H9 (cell line): ENCODE measurements at regions not wholly inside any gene's neighbourhood (a gene's known extent, or its start where the extent isn't known, plus 50 kb on each side); places are given as distances from the start of the nearest gene placed in this dataset.

ENCODE experiments used
- DNase-seq: peaks from one replicate; pipeline ENCODE4 v3.0.0-alpha.2; 2017
- H2AFZ ChIP-seq: one replicate; pipeline ENCODE4 v1.6.1; 2013; ENCODE audit warnings: mild to moderate bottlenecking, low read length, control low read depth, moderate library complexity
- H2AK5ac ChIP-seq: 2 replicates; pipeline ENCODE4 v1.6.1; 2013; ENCODE audit warnings: low read length, control low read depth, mixed read lengths; ENCODE audit not compliant: insufficient read length
- H2BK120ac ChIP-seq: one replicate; pipeline ENCODE4 v1.6.1; 2013; ENCODE audit warnings: low read depth, mild to moderate bottlenecking, low read length, control low read depth, inconsistent platforms; ENCODE audit not compliant: poor library complexity, severe bottlenecking
- H2BK12ac ChIP-seq: 2 replicates; pipeline ENCODE4 v1.6.1; 2013; ENCODE audit warnings: low read length, control low read depth, mixed read lengths, low read depth; ENCODE audit not compliant: insufficient read length
- H2BK15ac ChIP-seq: 2 replicates; pipeline ENCODE4 v1.6.1; 2013; ENCODE audit warnings: low read depth, low read length, control low read depth
- H2BK20ac ChIP-seq: one replicate; pipeline ENCODE4 v1.6.1; 2013; ENCODE audit warnings: low read depth, mild to moderate bottlenecking, low read length, control low read depth, inconsistent platforms; ENCODE audit not compliant: poor library complexity, severe bottlenecking
- H2BK5ac ChIP-seq: 2 replicates; pipeline ENCODE4 v1.6.1; 2013; ENCODE audit warnings: low read length, control low read depth, mixed read lengths; ENCODE audit not compliant: insufficient read length
- H3K14ac ChIP-seq: 2 replicates; pipeline ENCODE4 v1.6.1; 2013; ENCODE audit warnings: low read length, control low read depth; ENCODE audit not compliant: insufficient read depth
- H3K18ac ChIP-seq: 2 replicates; pipeline ENCODE4 v1.6.1; 2013; ENCODE audit warnings: low read depth, mild to moderate bottlenecking, mixed read lengths, low read length, control low read depth; ENCODE audit not compliant: insufficient read length
- H3K23ac ChIP-seq: 2 replicates; pipeline ENCODE4 v1.6.1; 2013; ENCODE audit warnings: low read length, control low read depth, mixed read lengths, low read depth; ENCODE audit not compliant: insufficient read length
- H3K23me2 ChIP-seq: 2 replicates; pipeline ENCODE4 v1.6.1; 2013; ENCODE audit warnings: low read depth, mild to moderate bottlenecking, mixed read lengths, low read length, control low read depth; ENCODE audit not compliant: insufficient read length, poor library complexity, severe bottlenecking
- H3K27ac ChIP-seq: 2 replicates; pipeline ENCODE4 v1.5.1; 2013; ENCODE audit warnings: low read length, control low read depth, mixed read lengths, low read depth; ENCODE audit not compliant: insufficient read length
- H3K27me3 ChIP-seq: 2 replicates; pipeline ENCODE4 v1.6.1; 2013; ENCODE audit warnings: low read length, control low read depth, inconsistent platforms; ENCODE audit not compliant: insufficient read depth
- H3K4ac ChIP-seq: 2 replicates; pipeline ENCODE4 v1.6.1; 2013; ENCODE audit warnings: low read depth, mild to moderate bottlenecking, control low read depth, inconsistent platforms, low read length, moderate library complexity
- H3K4me1 ChIP-seq: 2 replicates; pipeline ENCODE4 v1.6.1; 2013; ENCODE audit warnings: low read length, control low read depth, inconsistent platforms; ENCODE audit not compliant: insufficient read depth
- H3K4me2 ChIP-seq: 2 replicates; pipeline ENCODE4 v1.6.1; 2013; ENCODE audit warnings: low read length, control low read depth, mixed read lengths; ENCODE audit not compliant: insufficient read length, insufficient read depth
- H3K56ac ChIP-seq: 2 replicates; pipeline ENCODE4 v1.6.1; 2013; ENCODE audit warnings: low read depth, mild to moderate bottlenecking, mixed read lengths, low read length, control low read depth; ENCODE audit not compliant: insufficient read length
- H3K79me1 ChIP-seq: 2 replicates; pipeline ENCODE4 v1.6.1; 2013; ENCODE audit warnings: low read depth, mild to moderate bottlenecking, moderate library complexity, low read length, control low read depth, inconsistent platforms; ENCODE audit not compliant: insufficient read depth, poor library complexity, severe bottlenecking
- H3K79me2 ChIP-seq: 2 replicates; pipeline ENCODE4 v1.6.1; 2013; ENCODE audit warnings: low read length, control low read depth, inconsistent platforms; ENCODE audit not compliant: insufficient read depth
- H3K9ac ChIP-seq: 2 replicates; pipeline ENCODE4 v1.6.1; 2013; ENCODE audit warnings: low read length, control low read depth, mixed read lengths; ENCODE audit not compliant: insufficient read length; ENCODE audit errors: extremely low read depth
- H3K9me3 ChIP-seq: one replicate; pipeline ENCODE4 v1.6.1; 2013; ENCODE audit warnings: low read depth, low read length, inconsistent platforms; ENCODE audit not compliant: control insufficient read depth
- H3T11ph ChIP-seq: one replicate; pipeline ENCODE4 v1.6.1; 2013; ENCODE audit warnings: mild to moderate bottlenecking, low read length, control low read depth, inconsistent platforms
- H4K20me1 ChIP-seq: one replicate; pipeline ENCODE4 v1.6.1; 2013; ENCODE audit not compliant: control insufficient read depth, insufficient read length, insufficient read depth
- H4K5ac ChIP-seq: 2 replicates; pipeline ENCODE4 v1.6.1; 2013; ENCODE audit warnings: low read depth, mild to moderate bottlenecking, mixed read lengths, low read length, control low read depth; ENCODE audit not compliant: insufficient read length
- H4K8ac ChIP-seq: replicated peaks from 2 replicates; pipeline ENCODE4 v1.6.1; 2013; ENCODE audit warnings: low read length, control low read depth, mixed read lengths, low read depth; ENCODE audit not compliant: insufficient read length
- H4K91ac ChIP-seq: 2 replicates; pipeline ENCODE4 v1.6.1; 2013; ENCODE audit warnings: low read depth, mild to moderate bottlenecking, moderate library complexity, mixed read lengths, low read length, control low read depth; ENCODE audit not compliant: insufficient read length
- H3K27ac Mint-ChIP-seq, 3 experiments: 2 replicates in 2 of 3; 3 replicates in 1 of 3; pipeline ENCODE4 v1.8.0; 2020 to 2021; ENCODE audit warnings: mixed read lengths in 3 of 3, mild to moderate bottlenecking in 1 of 3, moderate library complexity in 1 of 3
- H3K27me3 Mint-ChIP-seq: 2 replicates; pipeline ENCODE4 v1.8.0; 2021; ENCODE audit warnings: low read depth, mild to moderate bottlenecking, moderate library complexity, mixed read lengths
- H3K36me3 Mint-ChIP-seq, 3 experiments: 2 replicates in 2 of 3; 3 replicates in 1 of 3; pipeline ENCODE4 v1.8.0; 2020 to 2021; ENCODE audit warnings: low read depth in 3 of 3, mixed read lengths in 3 of 3; ENCODE audit not compliant: insufficient read depth in 1 of 3
- H3K4me1 Mint-ChIP-seq, 2 experiments: 2 replicates each; pipeline ENCODE4 v1.8.0; 2020; ENCODE audit warnings: mixed read lengths in 2 of 2
- H3K4me3 Mint-ChIP-seq, 2 experiments: 2 replicates in 1 of 2; 3 replicates in 1 of 2; pipeline ENCODE4 v1.8.0; 2020 to 2021; ENCODE audit warnings: mild to moderate bottlenecking in 2 of 2, mixed read lengths in 2 of 2, moderate library complexity in 1 of 2
- H3K9me3 Mint-ChIP-seq, 2 experiments: 2 replicates in 1 of 2; 3 replicates in 1 of 2; pipeline ENCODE4 v1.8.0; 2020; ENCODE audit warnings: mild to moderate bottlenecking in 2 of 2, mixed read lengths in 2 of 2, moderate library complexity in 1 of 2
- CTCF ChIP-seq: fragments of 200-600 bp; sonication (generic); conservative IDR thresholded peaks from 3 replicates; pipeline ENCODE4 v1.8.0; 2021; ENCODE audit warnings: antibody characterized with exemption, mild to moderate bottlenecking
- WGBS: extraction: QIAGEN DNeasy Blood & Tissue Kit; methylation state at CpG from one replicate; pipeline ENCODE4 v1.1.7; 2013; ENCODE audit warnings: missing lambda C conversion rate, low lambda C conversion rate, mixed read lengths; ENCODE audit not compliant: insufficient read length; ENCODE audit errors: extremely low coverage; 5-methylcytosine and 5-hydroxymethylcytosine counted together

DNA sequence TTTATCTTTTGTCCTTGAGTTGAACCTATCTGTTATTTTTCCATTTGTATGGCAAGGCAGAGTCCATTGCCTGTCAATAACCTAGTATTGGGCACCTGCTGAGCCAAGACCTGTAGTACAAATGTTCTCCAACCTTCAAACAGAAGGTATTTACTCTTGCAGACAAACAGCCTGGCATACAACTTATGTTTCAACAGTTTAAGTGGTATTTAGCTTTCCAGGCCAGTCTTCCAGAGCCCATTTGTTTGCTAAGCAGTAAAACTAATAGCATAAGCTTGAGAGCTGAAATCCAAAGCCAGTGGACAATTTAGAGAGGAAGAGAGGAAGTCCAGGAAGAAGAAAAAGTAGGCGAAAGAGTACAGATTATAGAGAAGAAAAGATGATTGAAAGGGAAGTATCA lies 979.3 kb downstream of the GLUD2 start:
- Histone ChIP-seq H2BK120ac (no peak overlapping the region), H4K8ac (no peak overlapping the region), H3K79me2 (no peaks in the 10 kb centered on the region), H4K91ac (no peak overlapping the region), H3K14ac (no peak overlapping the region), H3K18ac (no peak overlapping the region), H3K23me2 (no peaks in the 10 kb centered on the region), H3K9me3 (no peaks in the 10 kb centered on the region), H3K27me3 (no peaks in the 10 kb centered on the region), H3K27ac (no peak overlapping the region), H2BK12ac (no peak overlapping the region), H3K79me1 (no peaks in the 10 kb centered on the region), H2BK20ac (no peak overlapping the region), H3K23ac (no peak overlapping the region), H3T11ph (no peak overlapping the region), H3K4me1 (no peaks in the 10 kb centered on the region), H2AK5ac (no peak overlapping the region), H2AFZ (no peak overlapping the region), H3K4me2 (no peak overlapping the region), H4K5ac (no peak overlapping the region), H4K20me1 (no peaks in the 10 kb centered on the region), H2BK15ac (no peak overlapping the region), H3K4ac (no peak overlapping the region), H3K9ac (no peak overlapping the region), H2BK5ac (no peak overlapping the region), H3K56ac (no peak overlapping the region)
- TF ChIP-seq CTCF, result no peak
- no peak overlapping the region for H3K4me3 Mint-ChIP-seq
- no peak overlapping the region for H3K27ac Mint-ChIP-seq
- no peaks in the 10 kb centered on the region for H3K36me3 Mint-ChIP-seq
- no peak for DNase-seq
- no peaks in the 10 kb centered on the region for H3K4me1 Mint-ChIP-seq
- no CpG with 5 or more reads among the region's 1 CpG for WGBS
- H3K27me3 Mint-ChIP-seq, result no peaks in the 10 kb centered on the region
- H3K9me3 Mint-ChIP-seq, result peaks cover 4 to 66% of the 10 kb centered on the region in 2 experiments; a peak in 4 of 5 replicates
